ENCODE measurements at regions not wholly inside any gene's neighbourhood (a gene's known extent, or its start where the extent isn't known, plus 50 kb on each side); places are given as distances from the start of the nearest gene placed in this dataset.

GRCh38 chr13:39926345-39926744, 270.9 kb downstream of the COG6 start:
- no peak for TF ChIP-seq CTCF (IDR thresholded peaks at IDR 0.05)
- no peak for TF ChIP-seq EP300 (IDR thresholded peaks at IDR 0.05)
